Activated T-cell treated with anti-CD3 and anti-CD28 coated beads, Interleukin-2, amount 50 U/mL, for 4 hours (primary cell): ENCODE measurements at regions not wholly inside any gene's neighbourhood (a gene's known extent, or its start where the extent isn't known, plus 50 kb on each side); places are given as distances from the start of the nearest gene placed in this dataset.
"Not testable (repeated sequence)": the region's sequence is repeated elsewhere in the genome, so short reads cannot be mapped to it uniquely, and the experiment has no call there.

Experiments used
- ATAC-seq, 2 donors: fragments of 200-7000 bp; cut with Tn5 transposase; one replicate each; pipeline ENCODE4 v1.10.0; 2021
- DNase-seq: peaks from one replicate; pipeline ENCODE4 v3.0.0-alpha.2; 2020
- H3K27me3 Mint-ChIP-seq: one replicate; pipeline ENCODE4 v1.8.0; 2021; ENCODE audit warnings: low read depth, mixed read lengths
- H3K36me3 Mint-ChIP-seq: one replicate; pipeline ENCODE4 v1.8.0; 2022; ENCODE audit warnings: mixed read lengths; ENCODE audit not compliant: insufficient read depth
- H3K4me1 Mint-ChIP-seq: one replicate; pipeline ENCODE4 v1.8.0; 2021; ENCODE audit warnings: low read depth, mixed read lengths
- H3K4me3 Mint-ChIP-seq: one replicate; pipeline ENCODE4 v1.8.0; 2021; ENCODE audit warnings: mild to moderate bottlenecking, moderate library complexity, mixed read lengths
- H3K9me3 Mint-ChIP-seq: one replicate; pipeline ENCODE4 v1.8.0; 2021; ENCODE audit warnings: mixed read lengths

- Mint-ChIP-seq H3K36me3 (no peaks in the 10 kb centered on the region), H3K9me3 (peaks cover 5% of the 10 kb centered on the region), H3K4me3 (no peak overlapping the region), H3K4me1 (no peaks in the 10 kb centered on the region), H3K27me3 (peaks cover 30% of the 10 kb centered on the region)
- no peak for DNase-seq
- ATAC-seq, result no peak
These were observed 108.7 kb downstream of the LHX2 start for GRCh38 chr9:124120272-124120671.

- Mint-ChIP-seq H3K27me3 (peaks cover 21% of the 10 kb centered on the region), H3K36me3 (no peaks in the 10 kb centered on the region), H3K4me1 (peaks cover under 1% of the 10 kb centered on the region), H3K9me3 (peaks cover 4% of the 10 kb centered on the region), H3K4me3 (no peak overlapping the region)
- DNase-seq (no peak), ATAC-seq (no peak)
These were observed 110.2 kb downstream of the LHX2 start for GRCh38 chr9:124121725-124122124.

GRCh38 chr9:124122321-124122720 is 110.8 kb downstream of the LHX2 start:
- no peaks in the 10 kb centered on the region for H3K9me3 Mint-ChIP-seq
- DNase-seq, result no peak
- peaks cover 21% of the 10 kb centered on the region for H3K27me3 Mint-ChIP-seq
- peaks cover 5% of the 10 kb centered on the region for H3K4me1 Mint-ChIP-seq
- no peaks in the 10 kb centered on the region for H3K36me3 Mint-ChIP-seq
- H3K4me3 Mint-ChIP-seq, result no peak overlapping the region
- no peak for ATAC-seq

- no peak overlapping the region for H3K4me3 Mint-ChIP-seq
- H3K4me1 Mint-ChIP-seq, result peaks cover 5% of the 10 kb centered on the region
- no peak for DNase-seq
- ATAC-seq, result no peak
- peaks cover 15% of the 10 kb centered on the region for H3K27me3 Mint-ChIP-seq
- no peaks in the 10 kb centered on the region for H3K9me3 Mint-ChIP-seq
- no peaks in the 10 kb centered on the region for H3K36me3 Mint-ChIP-seq
These were observed 111.4 kb downstream of the LHX2 start for GRCh38 chr9:124122813-124123462.

- DNase-seq, H3K9me3 Mint-ChIP-seq, H3K36me3 Mint-ChIP-seq, H3K4me3 Mint-ChIP-seq, ATAC-seq, H3K4me1 Mint-ChIP-seq: not testable (repeated sequence)
- peaks cover 12% of the 10 kb centered on the region for H3K27me3 Mint-ChIP-seq
These were observed 112.1 kb downstream of the LHX2 start for GRCh38 chr9:124123621-124124020.

- H3K4me1 Mint-ChIP-seq, result peaks cover 5% of the 10 kb centered on the region
- peaks cover 3% of the 10 kb centered on the region for H3K27me3 Mint-ChIP-seq
- no peaks in the 10 kb centered on the region for H3K36me3 Mint-ChIP-seq
- no peak for DNase-seq
- no peak for ATAC-seq
- H3K4me3 Mint-ChIP-seq, result no peak overlapping the region
- no peaks in the 10 kb centered on the region for H3K9me3 Mint-ChIP-seq
These were observed 113.4 kb downstream of the LHX2 start for GRCh38 chr9:124124729-124125650.

- Mint-ChIP-seq H3K4me3 (no peak overlapping the region), H3K27me3 (peaks cover 3% of the 10 kb centered on the region), H3K9me3 (no peaks in the 10 kb centered on the region), H3K4me1 (peaks cover 5% of the 10 kb centered on the region), H3K36me3 (no peaks in the 10 kb centered on the region)
- ATAC-seq (no peak), DNase-seq (no peak)
These were observed 114.0 kb downstream of the LHX2 start for GRCh38 chr9:124125651-124125977.

GRCh38 chr9:124126648-124127646 is 115.4 kb downstream of the LHX2 start:
- peak; percentile 56 to 61 for ATAC-seq
- H3K9me3 Mint-ChIP-seq, result no peaks in the 10 kb centered on the region
- no peak overlapping the region for H3K4me3 Mint-ChIP-seq

GRCh38 chr9:124128568-124129166 is 117.1 kb downstream of the LHX2 start:
- Mint-ChIP-seq H3K27me3 (peaks cover 3% of the 10 kb centered on the region), H3K4me3 (no peak overlapping the region), H3K36me3 (no peaks in the 10 kb centered on the region), H3K9me3 (no peaks in the 10 kb centered on the region), H3K4me1 (peaks cover 5% of the 10 kb centered on the region)
- ATAC-seq (no peak), DNase-seq (no peak)

More at GRCh38 chr9:124126648-124127646, 115.4 kb downstream of the LHX2 start:
- DNase-seq, result peak; percentile 71
- Mint-ChIP-seq H3K27me3 (peaks cover 3% of the 10 kb centered on the region), H3K36me3 (no peaks in the 10 kb centered on the region), H3K4me1 (peaks cover 5% of the 10 kb centered on the region)

GRCh38 chr9:124130277-124131075 is 118.9 kb downstream of the LHX2 start:
- no peaks in the 10 kb centered on the region for H3K36me3 Mint-ChIP-seq
- DNase-seq (no peak), ATAC-seq (no peak)
- peaks cover 5% of the 10 kb centered on the region for H3K4me1 Mint-ChIP-seq
- no peak overlapping the region for H3K4me3 Mint-ChIP-seq
- H3K9me3 Mint-ChIP-seq, result no peaks in the 10 kb centered on the region
- no peaks in the 10 kb centered on the region for H3K27me3 Mint-ChIP-seq

GRCh38 chr9:124131518-124131917 is 120.0 kb downstream of the LHX2 start:
- H3K27me3 Mint-ChIP-seq, DNase-seq, H3K4me3 Mint-ChIP-seq, H3K36me3 Mint-ChIP-seq, ATAC-seq, H3K9me3 Mint-ChIP-seq, H3K4me1 Mint-ChIP-seq: not testable (repeated sequence)

GRCh38 chr9:124132671-124133147 is 121.1 kb downstream of the LHX2 start:
- DNase-seq (no peak), ATAC-seq (no peak)
- Mint-ChIP-seq H3K27me3 (no peaks in the 10 kb centered on the region), H3K36me3 (no peaks in the 10 kb centered on the region), H3K4me1 (no peaks in the 10 kb centered on the region), H3K4me3 (no peak overlapping the region), H3K9me3 (no peaks in the 10 kb centered on the region)

GRCh38 chr9:124133727-124134126 is 122.2 kb downstream of the LHX2 start:
- Mint-ChIP-seq H3K4me3 (no peak overlapping the region), H3K27me3 (no peaks in the 10 kb centered on the region), H3K4me1 (no peaks in the 10 kb centered on the region), H3K36me3 (no peaks in the 10 kb centered on the region), H3K9me3 (no peaks in the 10 kb centered on the region)
- no peak for DNase-seq
- ATAC-seq, result no peak
